ENCODE measurements at regions not wholly inside any gene's neighbourhood (a gene's known extent, or its start where the extent isn't known, plus 50 kb on each side); places are given as distances from the start of the nearest gene placed in this dataset.

DNA sequence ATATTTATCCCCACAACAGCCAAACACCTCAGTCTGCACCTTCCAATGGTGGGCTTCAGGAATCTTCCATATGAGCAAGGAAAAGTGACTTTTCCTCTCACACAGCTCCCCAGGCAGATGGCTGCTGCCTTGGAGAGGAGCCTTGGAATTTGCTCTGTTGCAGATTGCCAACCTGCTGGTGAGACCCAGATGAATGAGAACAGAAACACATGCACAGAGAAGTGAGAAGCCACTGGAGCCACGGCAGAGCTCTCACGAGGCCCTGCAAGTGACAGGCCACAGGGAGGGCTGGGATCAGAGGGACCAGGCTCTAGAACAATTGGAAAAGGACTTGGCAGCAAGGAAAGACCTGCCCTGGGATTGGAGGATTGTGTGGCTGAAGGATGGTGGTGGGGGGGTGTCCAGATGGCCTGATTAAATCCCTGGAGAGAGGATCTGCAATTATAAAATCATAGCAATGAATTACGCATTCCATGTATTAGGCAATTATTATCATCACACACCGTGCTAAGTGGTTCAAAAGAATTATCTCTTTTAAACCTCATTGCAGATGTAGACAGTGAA, 84.9 kb upstream of the PWP1 start:
- TF ChIP-seq ZKSCAN8 (CRISPR knock-in tag; IDR thresholded peaks at IDR 0.05) (no peak), MYC (IDR thresholded peaks at IDR 0.05; ENCODE audit: low read depth, low read length) (no peak), MYC (CRISPR knock-in tag; IDR thresholded peaks at IDR 0.05; ENCODE audit: borderline replicate concordance, low read depth) (no peak), ADNP (tag; IDR thresholded peaks at IDR 0.05) (no peak), ATF3 (IDR thresholded peaks at IDR 0.05) (no peak), ATF3 (CRISPR knock-in tag; conservative IDR thresholded peaks at IDR 0.05) (no peak), XRCC3 (IDR thresholded peaks at IDR 0.05) (no peak), ZFP36 (IDR thresholded peaks at IDR 0.05; ENCODE audit: low read depth, low read length, partially characterized antibody) (no peak), NUFIP1 (IDR thresholded peaks at IDR 0.05; ENCODE audit: partially characterized antibody) (no peak), ZNF274 (IDR thresholded peaks at IDR 0.05; ENCODE audit: borderline replicate concordance, low read depth, low read length) (no peak), ZNF217 (CRISPR knock-in tag; IDR thresholded peaks at IDR 0.05) (no peak)
- TF ChIP-seq, protein P1, sequence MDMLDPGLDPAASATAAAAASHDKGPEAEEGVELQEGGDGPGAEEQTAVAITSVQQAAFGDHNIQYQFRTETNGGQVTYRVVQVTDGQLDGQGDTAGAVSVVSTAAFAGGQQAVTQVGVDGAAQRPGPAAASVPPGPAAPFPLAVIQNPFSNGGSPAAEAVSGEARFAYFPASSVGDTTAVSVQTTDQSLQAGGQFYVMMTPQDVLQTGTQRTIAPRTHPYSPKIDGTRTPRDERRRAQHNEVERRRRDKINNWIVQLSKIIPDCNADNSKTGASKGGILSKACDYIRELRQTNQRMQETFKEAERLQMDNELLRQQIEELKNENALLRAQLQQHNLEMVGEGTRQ (CRISPR knock-in tag; IDR thresholded peaks at IDR 0.05), result no peak
